ENCODE measurements at regions not wholly inside any gene's neighbourhood (a gene's known extent, or its start where the extent isn't known, plus 50 kb on each side); places are given as distances from the start of the nearest gene placed in this dataset.
"Not testable (repeated sequence)": the region's sequence is repeated elsewhere in the genome, so short reads cannot be mapped to it uniquely, and the experiment has no call there.

GRCh38 chr11:100409267-100409666 is 277.8 kb upstream of the ARHGAP42 start:
- not testable (repeated sequence) for DNase-seq

DNA sequence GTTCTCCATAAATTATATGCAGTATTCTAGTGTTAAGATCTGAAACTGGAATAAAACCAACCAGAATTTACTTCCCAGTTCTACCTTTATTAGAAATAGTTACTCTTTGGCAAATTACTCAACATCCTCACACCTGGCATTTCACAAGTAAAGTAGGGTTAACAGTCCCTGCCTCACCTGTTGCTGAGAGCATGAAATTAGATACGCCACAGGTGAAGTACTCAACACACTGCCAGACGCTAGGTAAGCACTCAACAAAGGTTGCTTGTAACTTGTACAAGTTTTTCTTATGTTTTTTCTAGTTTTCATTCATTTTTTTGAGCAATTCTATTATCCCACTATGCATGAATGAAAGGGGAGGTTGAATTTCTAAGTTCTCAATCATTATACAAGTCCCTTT is 267.6 kb upstream of the ARHGAP42 start:
- no peak for DNase-seq

DNA sequence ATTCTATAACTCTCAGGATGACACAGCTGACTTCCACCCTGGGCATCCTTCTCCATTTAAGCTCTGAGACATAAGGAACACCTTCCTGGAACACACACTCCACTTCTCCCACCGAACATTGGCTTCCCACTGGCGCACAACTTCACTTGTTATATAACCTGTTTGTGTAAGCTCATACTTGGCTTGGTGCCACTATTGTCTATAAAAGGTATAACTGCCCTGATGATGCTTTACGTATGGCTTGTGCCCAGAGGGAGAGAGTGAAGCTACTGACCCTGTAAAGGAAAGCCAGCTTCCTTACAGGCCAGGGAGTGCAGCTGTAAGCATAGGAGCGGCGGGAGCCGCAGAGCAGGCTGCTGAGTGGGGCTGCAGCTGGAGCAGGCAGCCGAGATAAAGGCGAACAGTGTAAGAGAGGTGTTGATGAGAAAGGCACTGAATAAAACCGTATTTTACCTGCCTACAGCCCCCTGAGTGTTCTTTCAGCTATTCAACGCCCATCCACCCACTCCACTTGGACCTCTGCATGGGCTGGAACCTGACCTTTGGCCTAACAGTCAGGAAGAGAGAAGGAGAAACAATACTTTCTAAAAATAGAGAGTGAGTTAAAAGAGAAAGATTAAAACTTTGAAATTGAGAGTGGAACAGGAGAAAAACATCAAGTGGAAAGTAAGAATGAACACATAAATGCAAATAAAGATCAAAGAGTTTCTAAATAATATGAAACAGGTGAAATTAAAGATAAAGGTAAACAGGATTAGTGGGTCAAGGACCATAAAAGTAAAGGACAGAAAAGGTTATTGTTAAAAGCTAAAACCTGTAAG is 252.1 kb upstream of the ARHGAP42 start:
- no peak for DNase-seq

- DNase-seq, result no peak
Observed at GRCh38 chr11:100438376-100438775, 248.7 kb upstream of the ARHGAP42 start.

GRCh38 chr11:100441086-100441485 is 246.0 kb upstream of the ARHGAP42 start:
- DNase-seq, result no peak

GRCh38 chr11:100442017-100442416 is 245.1 kb upstream of the ARHGAP42 start:
- DNase-seq, result no peak

DNA sequence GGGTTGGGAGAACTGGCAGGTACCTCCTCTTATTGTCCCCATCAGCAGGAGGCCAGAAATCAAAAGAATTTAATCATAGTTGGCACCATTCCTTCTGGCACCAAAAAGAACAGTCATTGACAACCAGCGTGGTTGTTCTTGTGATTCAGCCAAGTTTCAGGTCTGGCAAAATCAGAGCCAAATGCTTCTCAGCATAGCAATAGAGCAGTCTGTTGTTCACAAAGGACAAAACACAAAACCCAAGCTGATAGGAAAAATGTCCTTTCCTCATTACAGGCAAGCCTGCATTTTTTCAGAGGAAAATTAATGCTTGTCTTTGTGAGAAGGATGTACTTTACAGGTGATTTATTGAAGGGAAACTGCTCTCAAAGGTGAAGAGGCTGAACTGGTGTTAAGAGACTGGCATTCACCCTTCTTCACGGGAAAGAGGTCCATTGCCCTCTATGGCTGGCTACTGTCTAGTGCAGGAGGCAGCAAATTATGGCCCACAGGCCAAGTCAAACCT is 241.8 kb upstream of the ARHGAP42 start:
- DNase-seq, result no peak

DNA sequence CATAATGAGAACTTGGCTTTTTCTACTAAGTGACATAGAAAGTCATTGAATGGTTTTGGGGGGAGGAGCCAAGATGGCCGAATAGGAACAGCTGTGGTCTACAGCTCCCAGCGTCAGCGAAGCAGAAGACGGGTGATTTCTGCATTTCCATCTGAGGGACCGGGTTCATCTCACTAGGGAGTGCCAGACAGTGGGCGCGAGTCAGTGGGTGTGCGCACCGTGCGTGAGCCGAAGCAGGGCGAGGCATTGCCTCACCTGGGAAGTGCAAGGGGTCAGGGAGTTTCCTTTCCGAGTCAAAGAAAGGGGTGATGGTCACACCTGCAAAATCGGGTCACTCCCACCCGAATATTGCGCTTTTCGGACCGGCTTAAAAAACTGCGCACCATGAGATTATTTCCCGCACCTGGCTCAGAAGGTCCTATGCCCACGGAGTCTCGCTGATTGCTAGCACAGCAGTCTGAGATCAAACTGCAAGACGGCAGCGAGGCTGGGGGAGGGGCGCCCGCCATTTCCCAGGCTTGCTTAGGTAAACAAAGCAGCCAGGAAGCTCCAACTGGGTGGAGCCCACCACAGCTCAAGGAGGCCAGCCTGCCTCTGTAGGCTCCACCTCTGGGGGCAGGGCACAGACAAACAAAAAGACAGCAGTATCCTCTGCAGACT is 235.2 kb upstream of the ARHGAP42 start:
- DNase-seq, result not testable (repeated sequence)

GRCh38 chr11:100459811-100460210 is 227.3 kb upstream of the ARHGAP42 start:
- DNase-seq, result no peak

GRCh38 chr11:100460426-100460825 is 226.7 kb upstream of the ARHGAP42 start:
- no peak for DNase-seq

GRCh38 chr11:100467821-100468508 is 219.1 kb upstream of the ARHGAP42 start:
- no peak for DNase-seq

- no peak for DNase-seq
Observed at GRCh38 chr11:100469835-100470234, 217.3 kb upstream of the ARHGAP42 start.

GRCh38 chr11:100472727-100473389 is 214.2 kb upstream of the ARHGAP42 start:
- no peak for DNase-seq

- no peak for DNase-seq
Observed at GRCh38 chr11:100473390-100473740, 213.7 kb upstream of the ARHGAP42 start.

- DNase-seq, result no peak
Observed at GRCh38 chr11:100484948-100485347, 202.1 kb upstream of the ARHGAP42 start.

DNA sequence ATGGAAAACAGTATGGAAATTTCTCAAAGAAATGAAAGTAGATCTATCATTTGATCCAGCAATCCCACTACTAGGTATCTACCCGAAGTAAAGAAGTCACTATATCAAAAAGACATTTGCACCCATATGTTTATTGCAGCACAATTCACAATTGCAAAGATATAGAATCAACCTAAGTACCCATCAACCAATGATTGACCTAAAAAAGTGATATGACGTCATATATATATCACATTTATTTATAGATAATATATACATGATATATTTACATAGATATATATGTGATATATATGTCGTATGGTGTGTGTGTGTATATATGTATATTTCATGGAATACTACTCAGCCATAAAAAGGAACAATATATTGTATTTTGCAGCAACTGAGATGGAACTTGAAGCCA is 188.3 kb upstream of the ARHGAP42 start:
- no peak for DNase-seq

DNA sequence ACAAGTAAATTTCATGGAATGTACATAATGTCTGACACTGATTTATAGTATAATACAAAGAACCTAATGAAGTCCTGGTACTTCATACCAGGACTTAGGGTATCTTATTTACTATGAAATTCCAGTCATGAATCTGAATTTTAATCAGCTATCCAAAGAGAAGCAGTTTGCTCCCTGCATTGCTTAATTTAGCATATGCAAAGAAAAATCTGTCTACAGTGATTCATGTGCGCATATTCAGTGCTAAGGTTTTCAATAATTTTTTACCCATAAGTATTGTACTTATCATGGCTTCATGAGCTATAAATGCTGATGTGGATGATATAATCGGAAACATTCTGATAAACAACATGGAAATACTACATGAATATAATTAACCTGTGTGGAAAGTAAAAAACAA is 185.6 kb upstream of the ARHGAP42 start:
- DNase-seq, result no peak

DNA sequence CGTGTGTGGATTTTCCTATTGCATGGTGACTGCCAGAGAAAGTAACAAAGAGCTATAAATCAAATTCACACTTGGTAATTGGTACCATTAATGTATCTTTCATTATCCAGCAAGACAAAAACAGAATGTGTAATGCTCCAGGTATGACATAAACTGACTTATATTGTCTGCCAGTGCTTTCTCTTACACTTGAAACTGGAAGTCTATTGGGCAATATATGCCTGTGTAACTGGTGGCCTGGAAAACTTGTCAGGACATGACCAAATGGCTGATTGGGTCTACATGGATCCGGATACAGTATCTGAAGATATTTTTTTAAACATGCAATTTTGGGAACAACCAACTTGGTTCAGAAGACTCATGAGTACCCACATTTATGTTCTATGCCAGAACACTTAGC is 174.6 kb upstream of the ARHGAP42 start:
- DNase-seq, result no peak

DNA sequence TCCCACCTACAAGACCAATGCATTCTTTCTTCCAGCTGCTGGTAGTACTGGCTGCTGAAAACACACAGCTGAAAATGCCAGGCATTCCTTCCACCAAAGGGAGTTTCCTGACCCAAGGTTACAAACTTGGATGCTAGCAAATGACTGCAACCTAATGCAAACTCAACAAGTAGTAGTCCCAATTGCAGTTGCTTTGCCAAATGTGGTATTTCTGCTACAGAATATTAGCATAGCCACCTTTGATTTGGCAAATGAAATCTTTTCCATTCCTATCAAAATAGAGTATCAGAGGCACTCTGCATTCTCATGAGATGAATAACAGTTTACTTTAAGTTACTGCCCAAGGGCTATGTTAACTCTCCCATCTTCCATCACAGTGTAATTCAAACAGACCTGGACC is 172.0 kb upstream of the ARHGAP42 start:
- DNase-seq, result peak; percentile 12

DNA sequence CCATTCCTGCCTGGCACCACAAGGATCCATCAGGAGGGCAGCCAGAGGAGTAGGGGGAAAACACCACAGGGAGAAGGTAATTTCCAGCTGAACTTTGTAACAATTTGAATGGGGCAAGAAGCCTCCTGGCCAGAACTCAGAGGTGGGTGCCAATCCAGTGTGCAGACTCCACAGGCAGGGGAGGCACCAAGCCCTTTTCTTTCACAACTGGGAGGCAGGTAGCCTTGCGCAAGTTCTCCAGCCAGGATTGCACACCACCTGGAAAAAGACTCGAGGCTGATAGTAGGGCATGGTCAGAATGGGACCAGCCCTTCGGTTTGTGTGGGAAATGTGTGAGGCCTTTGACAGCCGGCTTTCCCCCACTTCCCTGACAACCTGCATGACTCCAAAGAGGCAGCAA is 161.9 kb upstream of the ARHGAP42 start:
- no peak for DNase-seq

DNA sequence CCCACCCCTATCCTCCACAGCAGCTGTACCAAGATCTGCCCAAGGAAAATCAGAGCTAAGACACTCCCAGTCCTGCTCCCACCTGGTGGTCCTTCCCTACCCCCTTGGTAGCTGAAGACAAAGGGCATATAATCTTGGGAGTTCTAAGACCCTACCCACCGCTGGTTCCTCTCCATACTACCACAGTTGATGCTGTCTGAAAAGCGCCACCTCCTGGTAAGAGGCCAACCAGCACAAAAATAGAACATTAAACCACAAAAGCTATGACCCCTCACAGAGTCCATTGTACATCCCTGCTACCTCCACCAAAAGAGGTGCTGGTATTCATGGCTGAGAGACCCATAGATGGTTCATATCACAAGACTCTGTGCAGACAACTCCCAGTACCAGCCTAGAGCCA is 161.5 kb upstream of the ARHGAP42 start:
- DNase-seq, result no peak

DNA sequence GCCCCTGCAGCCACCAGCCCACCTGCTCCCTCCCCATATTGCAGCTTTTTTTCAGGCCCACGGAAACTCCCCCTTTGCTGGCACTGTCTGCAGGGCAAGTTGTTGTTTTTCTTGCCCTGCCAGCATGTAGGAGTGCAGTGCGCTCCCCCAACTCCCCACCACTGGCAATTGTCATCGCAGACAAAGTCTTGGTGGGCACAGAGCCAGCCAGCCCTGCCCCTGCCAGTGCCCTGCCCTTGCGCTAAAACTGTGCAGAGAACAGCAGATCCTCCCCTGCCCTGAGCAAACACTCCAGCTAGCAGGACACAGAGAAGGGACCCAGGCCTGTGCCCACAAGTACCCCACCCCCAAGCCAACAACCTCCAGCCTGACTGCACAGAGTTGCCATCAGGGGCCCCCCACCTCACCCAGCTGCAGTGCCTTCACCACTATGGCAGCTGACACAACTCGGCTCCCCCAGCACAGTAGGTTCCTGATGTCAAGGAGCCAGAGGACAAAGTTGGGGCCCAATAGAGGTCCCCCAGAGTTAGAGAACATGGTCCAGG is 158.1 kb upstream of the ARHGAP42 start:
- no peak for DNase-seq

GRCh38 chr11:100531290-100531689 is 155.8 kb upstream of the ARHGAP42 start:
- DNase-seq, result not testable (repeated sequence)

Measured in fibroblast of skin of back (primary cell).